ENCODE measurements at regions not wholly inside any gene's neighbourhood (a gene's known extent, or its start where the extent isn't known, plus 50 kb on each side); places are given as distances from the start of the nearest gene placed in this dataset.

DNA sequence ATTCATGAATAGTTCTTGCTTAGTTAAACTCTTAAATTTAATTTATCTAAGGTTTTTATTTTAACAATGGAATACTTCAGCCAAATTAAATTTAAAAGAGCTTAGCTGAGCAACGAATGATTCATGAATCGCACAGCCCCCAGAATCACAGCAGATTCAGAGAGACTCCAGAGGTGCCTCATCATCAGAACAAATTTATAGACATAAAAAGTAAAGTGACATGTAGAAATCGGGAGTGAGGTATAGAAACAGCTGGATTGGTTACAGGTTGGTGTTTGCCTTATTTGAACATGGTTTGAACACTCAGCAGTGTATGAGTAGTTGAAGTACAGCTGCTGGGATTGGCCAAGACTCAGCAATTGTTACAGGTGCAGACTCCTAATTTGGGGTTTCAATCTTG, 132.7 kb upstream of the MAP3K4 start:
- intact Hi-C loops (cut with DNase I; ENCODE audit: low total_unique reads) = no loop called here

DNA sequence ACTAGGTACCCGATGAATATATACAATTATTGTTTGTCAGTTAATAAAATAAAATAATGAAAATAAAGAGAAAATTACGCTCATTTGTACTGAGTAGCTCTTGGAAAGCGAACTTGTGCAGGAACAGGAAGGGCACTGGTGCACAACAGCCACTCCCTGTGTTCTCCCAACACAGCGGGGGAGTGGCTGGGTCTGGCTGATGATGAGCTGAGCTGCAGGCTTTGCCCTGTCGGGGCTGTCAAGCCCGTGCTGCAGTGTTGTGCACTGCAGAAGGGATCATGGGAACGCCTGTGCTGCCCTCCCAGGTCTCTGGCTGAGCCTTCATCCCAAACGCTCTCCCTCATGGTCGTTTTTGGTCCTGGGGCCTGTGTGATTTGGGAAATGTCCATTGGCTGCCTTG, 131.7 kb upstream of the MAP3K4 start:
- Histone ChIP-seq H3K4me1 (no peaks in the 10 kb centered on the region), H3K27me3 (no peaks in the 10 kb centered on the region), H3K36me3 (no peaks in the 10 kb centered on the region), H3K4me3 (no peak overlapping the region), H3K27ac (no peak overlapping the region), H3K9me3 (no peaks in the 10 kb centered on the region)
- intact Hi-C loops (cut with DNase I; ENCODE audit: low total_unique reads) = no loop called here
- no peak for DNase-seq
- TF ChIP-seq, protein P1, sequence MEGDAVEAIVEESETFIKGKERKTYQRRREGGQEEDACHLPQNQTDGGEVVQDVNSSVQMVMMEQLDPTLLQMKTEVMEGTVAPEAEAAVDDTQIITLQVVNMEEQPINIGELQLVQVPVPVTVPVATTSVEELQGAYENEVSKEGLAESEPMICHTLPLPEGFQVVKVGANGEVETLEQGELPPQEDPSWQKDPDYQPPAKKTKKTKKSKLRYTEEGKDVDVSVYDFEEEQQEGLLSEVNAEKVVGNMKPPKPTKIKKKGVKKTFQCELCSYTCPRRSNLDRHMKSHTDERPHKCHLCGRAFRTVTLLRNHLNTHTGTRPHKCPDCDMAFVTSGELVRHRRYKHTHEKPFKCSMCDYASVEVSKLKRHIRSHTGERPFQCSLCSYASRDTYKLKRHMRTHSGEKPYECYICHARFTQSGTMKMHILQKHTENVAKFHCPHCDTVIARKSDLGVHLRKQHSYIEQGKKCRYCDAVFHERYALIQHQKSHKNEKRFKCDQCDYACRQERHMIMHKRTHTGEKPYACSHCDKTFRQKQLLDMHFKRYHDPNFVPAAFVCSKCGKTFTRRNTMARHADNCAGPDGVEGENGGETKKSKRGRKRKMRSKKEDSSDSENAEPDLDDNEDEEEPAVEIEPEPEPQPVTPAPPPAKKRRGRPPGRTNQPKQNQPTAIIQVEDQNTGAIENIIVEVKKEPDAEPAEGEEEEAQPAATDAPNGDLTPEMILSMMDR (IDR thresholded peaks at IDR 0.05) = no peak
- no peak for TF ChIP-seq POLR2A (IDR thresholded peaks at IDR 0.05)

More for the DNA sequence above, 132.7 kb upstream of the MAP3K4 start:
- Histone ChIP-seq H3K27me3 (no peaks in the 10 kb centered on the region), H3K36me3 (no peaks in the 10 kb centered on the region), H3K27ac (no peak overlapping the region), H3K4me1 (no peaks in the 10 kb centered on the region), H3K9me3 (no peaks in the 10 kb centered on the region), H3K4me3 (no peak overlapping the region)
- DNase-seq = no peak
- TF ChIP-seq, protein P1 (IDR thresholded peaks at IDR 0.05) = no peak
- no peak for TF ChIP-seq POLR2A (IDR thresholded peaks at IDR 0.05)

DNA sequence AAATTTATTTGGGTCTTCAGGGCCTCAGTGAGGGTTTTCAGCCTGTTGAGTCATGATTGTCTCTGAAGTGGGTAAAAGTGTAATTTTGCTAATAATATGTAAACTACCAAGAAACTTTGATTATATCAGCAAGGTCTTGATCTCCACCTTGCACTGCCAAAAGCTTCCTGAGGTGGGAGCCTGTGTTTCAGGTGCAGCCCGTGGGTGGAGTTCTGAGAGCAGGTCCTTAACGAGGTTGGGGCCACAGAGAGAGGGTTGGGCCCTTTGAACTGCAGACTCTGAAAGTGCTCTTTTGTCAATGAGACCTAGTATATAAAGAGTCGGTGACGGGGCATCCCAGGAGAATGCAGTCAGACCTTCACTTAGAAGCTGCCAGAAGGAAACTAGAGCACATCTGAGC, 129.7 kb upstream of the MAP3K4 start:
- no peak for DNase-seq
- TF ChIP-seq, protein P1 (IDR thresholded peaks at IDR 0.05) = no peak
- TF ChIP-seq POLR2A (IDR thresholded peaks at IDR 0.05) = no peak
- intact Hi-C loops (cut with DNase I; ENCODE audit: low total_unique reads) = no loop called here
- Histone ChIP-seq H3K27ac (no peak overlapping the region), H3K36me3 (no peaks in the 10 kb centered on the region), H3K9me3 (no peaks in the 10 kb centered on the region), H3K4me1 (no peaks in the 10 kb centered on the region), H3K4me3 (no peak overlapping the region), H3K27me3 (no peaks in the 10 kb centered on the region)

DNA sequence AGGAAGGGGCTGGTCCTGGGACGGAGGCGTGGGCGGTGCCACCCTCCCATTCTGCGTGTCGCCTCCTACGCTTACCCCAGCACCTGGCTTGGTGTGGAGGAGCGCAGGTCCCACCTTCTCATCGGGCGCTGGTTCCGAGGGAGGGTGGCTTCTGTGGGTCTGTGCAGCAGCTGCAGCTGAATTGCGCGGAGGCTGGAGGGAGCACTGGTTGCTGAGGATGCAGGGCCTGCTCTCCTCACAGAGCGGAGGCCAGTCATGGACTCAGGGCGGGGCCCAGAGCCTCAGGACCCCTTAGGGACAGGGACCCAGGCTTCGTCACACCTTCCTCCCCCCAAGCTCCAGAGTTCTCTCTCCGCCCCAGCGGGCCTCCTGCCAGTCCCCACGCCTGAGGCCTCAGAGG, 127.8 kb upstream of the MAP3K4 start:
- intact Hi-C loops (cut with DNase I; ENCODE audit: low total_unique reads) = no loop called here
- H3K27me3 ChIP-seq = no peaks in the 10 kb centered on the region
- TF ChIP-seq POLR2A (IDR thresholded peaks at IDR 0.05) = no peak
- TF ChIP-seq, protein P1 (IDR thresholded peaks at IDR 0.05) = no peak
- H3K4me1 ChIP-seq = no peaks in the 10 kb centered on the region
- DNase-seq = no peak
- H3K9me3 ChIP-seq = no peaks in the 10 kb centered on the region
- no peak overlapping the region for H3K27ac ChIP-seq
- no peaks in the 10 kb centered on the region for H3K36me3 ChIP-seq
- no peak overlapping the region for H3K4me3 ChIP-seq

DNA sequence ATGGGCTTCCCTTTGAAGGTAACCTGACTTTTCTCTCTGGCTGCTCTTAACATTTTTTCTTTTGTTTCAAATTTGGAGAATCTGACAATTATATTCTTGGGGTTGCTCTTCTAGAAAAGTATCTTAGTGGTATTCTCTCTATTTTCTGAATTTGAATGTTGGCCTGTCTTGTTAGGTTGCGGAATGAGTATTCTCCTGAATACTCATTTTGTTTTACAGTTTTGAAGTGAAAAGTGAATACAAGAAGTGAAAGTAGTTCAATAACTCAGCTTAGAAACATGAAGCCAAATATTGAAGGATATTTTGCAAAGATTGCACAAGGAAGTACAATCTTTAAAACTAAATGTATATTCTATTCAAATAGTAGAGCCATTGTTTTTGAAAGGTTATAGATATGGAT, 120.2 kb upstream of the MAP3K4 start:
- TF ChIP-seq POLR2A (IDR thresholded peaks at IDR 0.05) = no peak
- TF ChIP-seq, protein P1 (IDR thresholded peaks at IDR 0.05) = no peak
- H3K27ac ChIP-seq = no peak overlapping the region
- no peak overlapping the region for H3K4me3 ChIP-seq
- intact Hi-C loops (cut with DNase I; ENCODE audit: low total_unique reads) = no loop called here
- no peaks in the 10 kb centered on the region for H3K9me3 ChIP-seq
- no peak for DNase-seq
- no peaks in the 10 kb centered on the region for H3K36me3 ChIP-seq
- H3K4me1 ChIP-seq = no peaks in the 10 kb centered on the region
- H3K27me3 ChIP-seq = no peaks in the 10 kb centered on the region
